ENCODE measurements at regions not wholly inside any gene's neighbourhood (a gene's known extent, or its start where the extent isn't known, plus 50 kb on each side); places are given as distances from the start of the nearest gene placed in this dataset.

DNA sequence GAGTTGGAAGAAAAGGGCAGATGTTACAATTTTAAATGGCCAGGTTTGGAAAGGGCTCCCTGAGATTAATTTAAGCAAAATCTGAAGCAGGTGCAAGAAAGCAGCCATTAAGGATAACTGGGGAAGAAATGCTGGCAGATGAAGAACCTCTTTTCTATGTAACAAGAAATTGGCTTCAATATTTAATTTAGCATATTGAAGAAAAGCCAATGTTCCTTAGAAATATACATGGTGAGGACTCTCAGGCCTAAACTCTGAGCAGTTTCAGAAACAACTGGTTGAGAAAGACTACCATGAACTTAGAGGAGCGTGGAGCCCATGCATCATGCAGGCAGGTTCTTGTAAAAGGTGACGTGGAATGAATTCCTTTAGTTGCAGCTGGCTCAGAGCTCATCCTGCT lies 152.8 kb downstream of the LRIG3 start:
- Histone ChIP-seq H3K4me3 (ENCODE audit: insufficient read length, low read depth) (no peak overlapping the region), H3K4me1 (ENCODE audit: insufficient read depth, insufficient read length) (no peaks in the 10 kb centered on the region), H3K36me3 (ENCODE audit: insufficient read depth, insufficient read length, low read length) (no peaks in the 10 kb centered on the region)

DNA sequence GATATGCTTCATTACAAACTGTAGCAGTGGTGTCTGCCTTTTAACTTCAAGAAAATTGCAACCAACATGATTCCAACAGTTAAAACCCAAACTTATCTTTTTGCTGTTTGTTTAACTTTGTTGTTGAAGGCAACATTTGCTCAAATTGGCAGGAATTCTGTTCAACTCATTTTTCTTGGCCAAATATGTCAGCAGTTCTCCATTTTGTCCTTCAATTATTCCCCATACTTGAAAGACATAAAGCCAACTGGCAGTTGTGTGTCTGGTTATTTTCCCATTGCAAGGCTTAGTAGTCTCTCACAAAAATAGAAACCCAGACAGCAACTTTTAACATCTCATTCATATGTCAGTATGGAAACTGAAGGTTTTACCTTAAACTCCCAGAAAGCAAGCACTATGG lies 146.3 kb downstream of the LRIG3 start:
- Histone ChIP-seq H3K36me3 (ENCODE audit: insufficient read depth, insufficient read length, low read length) (no peaks in the 10 kb centered on the region), H3K4me1 (ENCODE audit: insufficient read depth, insufficient read length) (no peaks in the 10 kb centered on the region), H3K9me3 (ENCODE audit: insufficient read depth, low read length) (no peaks in the 10 kb centered on the region), H3K9ac (ENCODE audit: insufficient read length, low read depth) (no peak overlapping the region), H3K4me3 (ENCODE audit: insufficient read length, low read depth) (no peak overlapping the region), H3K27me3 (ENCODE audit: insufficient read depth, insufficient read length) (no peaks in the 10 kb centered on the region)
- no peak for DNase-seq (ENCODE audit: low read depth, low spot score)
- TF ChIP-seq ZNF274 (IDR thresholded peaks at IDR 0.05; ENCODE audit: low read depth, low read length): no peak

More for the DNA sequence above, 152.8 kb downstream of the LRIG3 start:
- Histone ChIP-seq H3K27me3 (ENCODE audit: insufficient read depth, insufficient read length) (no peaks in the 10 kb centered on the region), H3K9ac (ENCODE audit: insufficient read length, low read depth) (no peak overlapping the region), H3K9me3 (ENCODE audit: insufficient read depth, low read length) (no peaks in the 10 kb centered on the region)
- TF ChIP-seq SUZ12 (IDR thresholded peaks at IDR 0.05; ENCODE audit: extremely low read depth, insufficient read depth, insufficient read length) (no peak), ZNF274 (IDR thresholded peaks at IDR 0.05; ENCODE audit: low read depth, low read length) (no peak), YY1 (IDR thresholded peaks at IDR 0.05; ENCODE audit: insufficient read depth, insufficient read length) (no peak)
- no peak for DNase-seq (ENCODE audit: low read depth, low spot score)

DNA sequence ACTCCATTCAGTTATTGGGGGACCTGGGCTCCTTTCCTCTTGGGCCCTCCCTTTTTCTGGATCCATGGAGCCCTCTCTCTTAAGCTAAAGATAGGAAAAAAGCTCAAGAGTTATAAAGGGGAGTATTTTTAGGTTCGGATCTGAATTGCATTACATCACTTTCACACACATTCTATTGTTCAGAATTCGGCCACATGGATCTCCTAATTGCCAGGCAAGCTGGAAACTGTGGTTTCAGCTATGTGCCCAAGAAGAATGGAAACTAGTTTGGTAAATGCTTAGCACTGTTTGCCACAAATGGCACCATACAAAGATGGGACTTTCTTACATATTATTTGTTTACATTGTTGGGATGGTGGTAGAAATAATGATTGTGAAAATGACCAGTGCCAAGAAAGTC lies 145.6 kb downstream of the LRIG3 start:
- TF ChIP-seq SUZ12 (IDR thresholded peaks at IDR 0.05; ENCODE audit: extremely low read depth, insufficient read depth, insufficient read length) (no peak), YY1 (IDR thresholded peaks at IDR 0.05; ENCODE audit: insufficient read depth, insufficient read length) (no peak), ZNF274 (IDR thresholded peaks at IDR 0.05; ENCODE audit: low read depth, low read length) (no peak)
- no peak overlapping the region for H3K4me3 ChIP-seq (ENCODE audit: insufficient read length, low read depth)
- H3K36me3 ChIP-seq (ENCODE audit: insufficient read depth, insufficient read length, low read length): no peaks in the 10 kb centered on the region
- H3K27me3 ChIP-seq (ENCODE audit: insufficient read depth, insufficient read length): no peaks in the 10 kb centered on the region
- H3K9me3 ChIP-seq (ENCODE audit: insufficient read depth, low read length): no peaks in the 10 kb centered on the region
- no peaks in the 10 kb centered on the region for H3K4me1 ChIP-seq (ENCODE audit: insufficient read depth, insufficient read length)
- H3K9ac ChIP-seq (ENCODE audit: insufficient read length, low read depth): no peak overlapping the region
- no peak for DNase-seq (ENCODE audit: low read depth, low spot score)

- H3K9ac ChIP-seq (ENCODE audit: insufficient read length, low read depth): no peak overlapping the region
- H3K9me3 ChIP-seq (ENCODE audit: insufficient read depth, low read length): no peaks in the 10 kb centered on the region
- H3K4me1 ChIP-seq (ENCODE audit: insufficient read depth, insufficient read length): no peaks in the 10 kb centered on the region
- no peaks in the 10 kb centered on the region for H3K27me3 ChIP-seq (ENCODE audit: insufficient read depth, insufficient read length)
- H3K4me3 ChIP-seq (ENCODE audit: insufficient read length, low read depth): no peak overlapping the region
- DNase-seq (ENCODE audit: low read depth, low spot score): no peak
- TF ChIP-seq YY1 (IDR thresholded peaks at IDR 0.05; ENCODE audit: insufficient read depth, insufficient read length): no peak
- TF ChIP-seq SUZ12 (IDR thresholded peaks at IDR 0.05; ENCODE audit: extremely low read depth, insufficient read depth, insufficient read length): no peak
- no peak for TF ChIP-seq ZNF274 (IDR thresholded peaks at IDR 0.05; ENCODE audit: low read depth, low read length)
- no peaks in the 10 kb centered on the region for H3K36me3 ChIP-seq (ENCODE audit: insufficient read depth, insufficient read length, low read length)
Measured at GRCh38 chr12:58775396-58775795, 144.9 kb downstream of the LRIG3 start.

GRCh38 chr12:58776144-58776543 lies 144.2 kb downstream of the LRIG3 start:
- Histone ChIP-seq H3K4me1 (ENCODE audit: insufficient read depth, insufficient read length) (no peaks in the 10 kb centered on the region), H3K9ac (ENCODE audit: insufficient read length, low read depth) (no peak overlapping the region), H3K4me3 (ENCODE audit: insufficient read length, low read depth) (no peak overlapping the region), H3K27me3 (ENCODE audit: insufficient read depth, insufficient read length) (no peaks in the 10 kb centered on the region), H3K36me3 (ENCODE audit: insufficient read depth, insufficient read length, low read length) (no peaks in the 10 kb centered on the region), H3K9me3 (ENCODE audit: insufficient read depth, low read length) (no peaks in the 10 kb centered on the region)
- TF ChIP-seq YY1 (IDR thresholded peaks at IDR 0.05; ENCODE audit: insufficient read depth, insufficient read length) (no peak), ZNF274 (IDR thresholded peaks at IDR 0.05; ENCODE audit: low read depth, low read length) (no peak), SUZ12 (IDR thresholded peaks at IDR 0.05; ENCODE audit: extremely low read depth, insufficient read depth, insufficient read length) (no peak)
- no peak for DNase-seq (ENCODE audit: low read depth, low spot score)

DNA sequence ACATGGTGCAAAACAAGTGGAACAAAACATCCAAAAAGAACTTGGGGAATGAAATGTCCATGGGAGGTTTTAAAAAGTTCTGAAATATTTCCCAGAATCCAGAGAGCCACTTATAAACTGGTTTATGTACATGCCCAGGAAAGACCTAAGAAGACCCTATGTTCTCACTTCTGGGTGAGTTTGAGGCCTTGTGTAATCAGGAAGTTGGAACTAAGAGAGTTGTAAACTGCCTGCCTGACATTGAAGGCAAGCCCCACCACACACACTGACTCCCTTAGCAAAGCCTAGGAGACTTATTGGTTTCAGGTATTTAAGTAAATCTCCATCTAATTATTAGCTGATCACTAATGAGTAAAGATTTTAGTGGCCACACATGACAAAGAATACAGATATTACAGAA lies 142.5 kb downstream of the LRIG3 start:
- no peak overlapping the region for H3K9ac ChIP-seq (ENCODE audit: insufficient read length, low read depth)
- no peaks in the 10 kb centered on the region for H3K4me1 ChIP-seq (ENCODE audit: insufficient read depth, insufficient read length)
- H3K4me3 ChIP-seq (ENCODE audit: insufficient read length, low read depth): no peak overlapping the region
- H3K27me3 ChIP-seq (ENCODE audit: insufficient read depth, insufficient read length): no peaks in the 10 kb centered on the region
- no peaks in the 10 kb centered on the region for H3K9me3 ChIP-seq (ENCODE audit: insufficient read depth, low read length)
- H3K36me3 ChIP-seq (ENCODE audit: insufficient read depth, insufficient read length, low read length): no peaks in the 10 kb centered on the region
- TF ChIP-seq YY1 (IDR thresholded peaks at IDR 0.05; ENCODE audit: insufficient read depth, insufficient read length): no peak
- no peak for TF ChIP-seq ZNF274 (IDR thresholded peaks at IDR 0.05; ENCODE audit: low read depth, low read length)
- TF ChIP-seq SUZ12 (IDR thresholded peaks at IDR 0.05; ENCODE audit: extremely low read depth, insufficient read depth, insufficient read length): no peak
- DNase-seq (ENCODE audit: low read depth, low spot score): no peak

DNA sequence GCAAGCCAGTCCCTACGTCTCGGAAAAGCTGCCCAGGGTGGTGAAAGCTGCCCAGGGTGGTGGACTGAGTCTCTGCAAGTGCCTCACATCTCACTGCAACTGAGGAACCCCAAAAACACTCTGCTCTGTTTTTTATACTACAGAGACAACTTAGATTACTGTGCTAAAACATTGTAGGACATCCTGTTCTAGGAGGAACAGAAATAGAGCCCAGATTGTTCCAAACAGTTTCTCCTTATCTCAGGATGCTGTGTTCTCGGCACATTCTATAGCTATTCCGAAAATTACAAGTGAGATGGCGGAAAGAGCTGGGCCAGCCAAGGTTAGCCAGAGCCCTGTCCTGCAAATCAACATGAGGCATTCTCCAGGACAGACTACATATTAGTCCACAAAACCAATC lies 138.7 kb downstream of the LRIG3 start:
- TF ChIP-seq YY1 (IDR thresholded peaks at IDR 0.05; ENCODE audit: insufficient read depth, insufficient read length): no peak
- TF ChIP-seq ZNF274 (IDR thresholded peaks at IDR 0.05; ENCODE audit: low read depth, low read length): no peak
- no peak for TF ChIP-seq SUZ12 (IDR thresholded peaks at IDR 0.05; ENCODE audit: extremely low read depth, insufficient read depth, insufficient read length)
- H3K4me3 ChIP-seq (ENCODE audit: insufficient read length, low read depth): no peak overlapping the region
- H3K27me3 ChIP-seq (ENCODE audit: insufficient read depth, insufficient read length): no peaks in the 10 kb centered on the region
- DNase-seq (ENCODE audit: low read depth, low spot score): no peak
- H3K9me3 ChIP-seq (ENCODE audit: insufficient read depth, low read length): no peaks in the 10 kb centered on the region
- no peak overlapping the region for H3K9ac ChIP-seq (ENCODE audit: insufficient read length, low read depth)
- no peaks in the 10 kb centered on the region for H3K36me3 ChIP-seq (ENCODE audit: insufficient read depth, insufficient read length, low read length)
- no peaks in the 10 kb centered on the region for H3K4me1 ChIP-seq (ENCODE audit: insufficient read depth, insufficient read length)
